ENCODE measurements at regions not wholly inside any gene's neighbourhood (a gene's known extent, or its start where the extent isn't known, plus 50 kb on each side); places are given as distances from the start of the nearest gene placed in this dataset.

GRCh38 chr12:105847068-105847467, 291.7 kb downstream of the NUAK1 start:
- H3K36me3 ChIP-seq (ENCODE audit: control insufficient read depth, insufficient read depth, low read length): no peaks in the 10 kb centered on the region
- no peak for TF ChIP-seq CTCF (IDR thresholded peaks at IDR 0.05; ENCODE audit: insufficient read depth, low read length, poor library complexity, severe bottlenecking)
- H3K4me3 ChIP-seq (replicated peaks; ENCODE audit: low read depth, low read length): no peak overlapping the region
- H3K27me3 ChIP-seq (replicated peaks; ENCODE audit: control insufficient read depth, insufficient read depth, low read length): no peaks in the 10 kb centered on the region; the same call in 1 of the 2 replicates
- DNase-seq (ENCODE audit: extremely low read depth, insufficient read length): no peak

GRCh38 chr12:105848286-105848685, 290.5 kb downstream of the NUAK1 start:
- Histone ChIP-seq H3K36me3 (ENCODE audit: control insufficient read depth, insufficient read depth, low read length) (no peaks in the 10 kb centered on the region), H3K4me3 (replicated peaks; ENCODE audit: low read depth, low read length) (no peak overlapping the region), H3K27me3 (replicated peaks; ENCODE audit: control insufficient read depth, insufficient read depth, low read length) (no peaks in the 10 kb centered on the region; the same call in 1 of the 2 replicates)
- no peak for DNase-seq (ENCODE audit: extremely low read depth, insufficient read length)
- TF ChIP-seq CTCF (IDR thresholded peaks at IDR 0.05; ENCODE audit: insufficient read depth, low read length, poor library complexity, severe bottlenecking): no peak

- Histone ChIP-seq H3K27me3 (replicated peaks; ENCODE audit: control insufficient read depth, insufficient read depth, low read length) (no peaks in the 10 kb centered on the region; the same call in 1 of the 2 replicates), H3K36me3 (ENCODE audit: control insufficient read depth, insufficient read depth, low read length) (no peaks in the 10 kb centered on the region), H3K4me3 (replicated peaks; ENCODE audit: low read depth, low read length) (no peak overlapping the region)
- no peak for TF ChIP-seq CTCF (IDR thresholded peaks at IDR 0.05; ENCODE audit: insufficient read depth, low read length, poor library complexity, severe bottlenecking)
- no peak for DNase-seq (ENCODE audit: extremely low read depth, insufficient read length)
Measured at GRCh38 chr12:105850103-105850968, 288.4 kb downstream of the NUAK1 start.

- H3K27me3 ChIP-seq (replicated peaks; ENCODE audit: control insufficient read depth, insufficient read depth, low read length): no peaks in the 10 kb centered on the region; the same call in 1 of the 2 replicates
- no peaks in the 10 kb centered on the region for H3K36me3 ChIP-seq (ENCODE audit: control insufficient read depth, insufficient read depth, low read length)
- TF ChIP-seq CTCF (IDR thresholded peaks at IDR 0.05; ENCODE audit: insufficient read depth, low read length, poor library complexity, severe bottlenecking): no peak
- DNase-seq (ENCODE audit: extremely low read depth, insufficient read length): no peak
- H3K4me3 ChIP-seq (replicated peaks; ENCODE audit: low read depth, low read length): no peak overlapping the region
Measured at GRCh38 chr12:105852496-105852895, 286.3 kb downstream of the NUAK1 start.

GRCh38 chr12:105852951-105853350, 285.8 kb downstream of the NUAK1 start:
- DNase-seq (ENCODE audit: extremely low read depth, insufficient read length): no peak
- Histone ChIP-seq H3K4me3 (replicated peaks; ENCODE audit: low read depth, low read length) (no peak overlapping the region), H3K36me3 (ENCODE audit: control insufficient read depth, insufficient read depth, low read length) (no peaks in the 10 kb centered on the region), H3K27me3 (replicated peaks; ENCODE audit: control insufficient read depth, insufficient read depth, low read length) (no peaks in the 10 kb centered on the region; the same call in 1 of the 2 replicates)
- TF ChIP-seq CTCF (IDR thresholded peaks at IDR 0.05; ENCODE audit: insufficient read depth, low read length, poor library complexity, severe bottlenecking): no peak
